ENCODE measurements at regions not wholly inside any gene's neighbourhood (a gene's known extent, or its start where the extent isn't known, plus 50 kb on each side); places are given as distances from the start of the nearest gene placed in this dataset.
"Not testable (repeated sequence)": the region's sequence is repeated elsewhere in the genome, so short reads cannot be mapped to it uniquely, and the experiment has no call there.

- no peaks in the 10 kb centered on the region for H3K4me1 ChIP-seq (ENCODE audit: control insufficient read depth, insufficient read depth, low read length)
- H3K9ac ChIP-seq (ENCODE audit: low read length) = no peak overlapping the region
- no peak overlapping the region for H3K27ac ChIP-seq (ENCODE audit: low read depth, low read length)
- no peaks in the 10 kb centered on the region for H3K36me3 ChIP-seq (ENCODE audit: control insufficient read depth, insufficient read depth, low read length)
- peaks cover 4% of the 10 kb centered on the region; the same call in 1 of the 2 replicates for H3K9me3 ChIP-seq (ENCODE audit: control insufficient read depth, insufficient read depth, low read depth, low read length)
- H3K4me3 ChIP-seq (ENCODE audit: low read depth, low read length) = no peak overlapping the region
- H3K27me3 ChIP-seq (ENCODE audit: control insufficient read depth, insufficient read depth, low read length) = no peaks in the 10 kb centered on the region
Measured at GRCh38 chr6:54559136-54559535, 250.9 kb downstream of the TINAG start.

GRCh38 chr6:54564188-54564587 lies 255.9 kb downstream of the TINAG start:
- not testable (repeated sequence) for H3K27ac ChIP-seq (ENCODE audit: low read depth, low read length); H3K4me3 ChIP-seq (ENCODE audit: low read depth, low read length); H3K9ac ChIP-seq (ENCODE audit: low read length); H3K9me3 ChIP-seq (ENCODE audit: control insufficient read depth, insufficient read depth, low read depth, low read length); H3K27me3 ChIP-seq (ENCODE audit: control insufficient read depth, insufficient read depth, low read length); H3K36me3 ChIP-seq (ENCODE audit: control insufficient read depth, insufficient read depth, low read length); H3K4me1 ChIP-seq (ENCODE audit: control insufficient read depth, insufficient read depth, low read length)

GRCh38 chr6:54574671-54575070 lies 266.4 kb downstream of the TINAG start:
- no peaks in the 10 kb centered on the region for H3K4me1 ChIP-seq (ENCODE audit: control insufficient read depth, insufficient read depth, low read length)
- no peaks in the 10 kb centered on the region for H3K27me3 ChIP-seq (ENCODE audit: control insufficient read depth, insufficient read depth, low read length)
- H3K36me3 ChIP-seq (ENCODE audit: control insufficient read depth, insufficient read depth, low read length) = no peaks in the 10 kb centered on the region
- no peak overlapping the region for H3K4me3 ChIP-seq (ENCODE audit: low read depth, low read length)
- no peak overlapping the region for H3K9ac ChIP-seq (ENCODE audit: low read length)
- H3K9me3 ChIP-seq (ENCODE audit: control insufficient read depth, insufficient read depth, low read depth, low read length) = no peaks in the 10 kb centered on the region
- H3K27ac ChIP-seq (ENCODE audit: low read depth, low read length) = no peak overlapping the region

- Histone ChIP-seq H3K9ac (ENCODE audit: low read length) (no peak overlapping the region), H3K27me3 (ENCODE audit: control insufficient read depth, insufficient read depth, low read length) (no peaks in the 10 kb centered on the region), H3K4me1 (ENCODE audit: control insufficient read depth, insufficient read depth, low read length) (no peaks in the 10 kb centered on the region), H3K27ac (ENCODE audit: low read depth, low read length) (no peak overlapping the region), H3K9me3 (ENCODE audit: control insufficient read depth, insufficient read depth, low read depth, low read length) (no peaks in the 10 kb centered on the region), H3K36me3 (ENCODE audit: control insufficient read depth, insufficient read depth, low read length) (no peaks in the 10 kb centered on the region), H3K4me3 (ENCODE audit: low read depth, low read length) (no peak overlapping the region)
Measured at GRCh38 chr6:54578261-54578660, 268.3 kb upstream of the FAM83B start.

GRCh38 chr6:54579011-54579410 lies 267.6 kb upstream of the FAM83B start:
- H3K9me3 ChIP-seq (ENCODE audit: control insufficient read depth, insufficient read depth, low read depth, low read length) = no peaks in the 10 kb centered on the region
- no peaks in the 10 kb centered on the region for H3K4me1 ChIP-seq (ENCODE audit: control insufficient read depth, insufficient read depth, low read length)
- no peaks in the 10 kb centered on the region for H3K27me3 ChIP-seq (ENCODE audit: control insufficient read depth, insufficient read depth, low read length)
- H3K4me3 ChIP-seq (ENCODE audit: low read depth, low read length) = no peak overlapping the region
- no peak overlapping the region for H3K9ac ChIP-seq (ENCODE audit: low read length)
- no peak overlapping the region for H3K27ac ChIP-seq (ENCODE audit: low read depth, low read length)
- H3K36me3 ChIP-seq (ENCODE audit: control insufficient read depth, insufficient read depth, low read length) = no peaks in the 10 kb centered on the region

- Histone ChIP-seq H3K9ac (ENCODE audit: low read length) (no peak overlapping the region), H3K4me3 (ENCODE audit: low read depth, low read length) (no peak overlapping the region), H3K4me1 (ENCODE audit: control insufficient read depth, insufficient read depth, low read length) (no peaks in the 10 kb centered on the region), H3K27ac (ENCODE audit: low read depth, low read length) (no peak overlapping the region), H3K9me3 (ENCODE audit: control insufficient read depth, insufficient read depth, low read depth, low read length) (peaks cover 4% of the 10 kb centered on the region), H3K27me3 (ENCODE audit: control insufficient read depth, insufficient read depth, low read length) (no peaks in the 10 kb centered on the region), H3K36me3 (ENCODE audit: control insufficient read depth, insufficient read depth, low read length) (no peaks in the 10 kb centered on the region)
Measured at GRCh38 chr6:54586251-54586650, 260.3 kb upstream of the FAM83B start.

GRCh38 chr6:54587277-54587676 lies 259.3 kb upstream of the FAM83B start:
- Histone ChIP-seq H3K9ac (ENCODE audit: low read length) (no peak overlapping the region), H3K27me3 (ENCODE audit: control insufficient read depth, insufficient read depth, low read length) (no peaks in the 10 kb centered on the region), H3K36me3 (ENCODE audit: control insufficient read depth, insufficient read depth, low read length) (no peaks in the 10 kb centered on the region), H3K27ac (ENCODE audit: low read depth, low read length) (no peak overlapping the region), H3K4me3 (ENCODE audit: low read depth, low read length) (no peak overlapping the region), H3K4me1 (ENCODE audit: control insufficient read depth, insufficient read depth, low read length) (no peaks in the 10 kb centered on the region), H3K9me3 (ENCODE audit: control insufficient read depth, insufficient read depth, low read depth, low read length) (peaks cover 4% of the 10 kb centered on the region)

- H3K9me3 ChIP-seq (ENCODE audit: control insufficient read depth, insufficient read depth, low read depth, low read length) = peaks cover 4% of the 10 kb centered on the region
- no peak overlapping the region for H3K27ac ChIP-seq (ENCODE audit: low read depth, low read length)
- no peaks in the 10 kb centered on the region for H3K36me3 ChIP-seq (ENCODE audit: control insufficient read depth, insufficient read depth, low read length)
- H3K27me3 ChIP-seq (ENCODE audit: control insufficient read depth, insufficient read depth, low read length) = no peaks in the 10 kb centered on the region
- no peak overlapping the region for H3K9ac ChIP-seq (ENCODE audit: low read length)
- no peak overlapping the region for H3K4me3 ChIP-seq (ENCODE audit: low read depth, low read length)
- H3K4me1 ChIP-seq (ENCODE audit: control insufficient read depth, insufficient read depth, low read length) = no peaks in the 10 kb centered on the region
Measured at GRCh38 chr6:54588176-54588575, 258.4 kb upstream of the FAM83B start.

- Histone ChIP-seq H3K4me1 (ENCODE audit: control insufficient read depth, insufficient read depth, low read length) (no peaks in the 10 kb centered on the region), H3K36me3 (ENCODE audit: control insufficient read depth, insufficient read depth, low read length) (no peaks in the 10 kb centered on the region), H3K4me3 (ENCODE audit: low read depth, low read length) (no peak overlapping the region), H3K9me3 (ENCODE audit: control insufficient read depth, insufficient read depth, low read depth, low read length) (no peaks in the 10 kb centered on the region), H3K27me3 (ENCODE audit: control insufficient read depth, insufficient read depth, low read length) (no peaks in the 10 kb centered on the region), H3K9ac (ENCODE audit: low read length) (no peak overlapping the region), H3K27ac (ENCODE audit: low read depth, low read length) (no peak overlapping the region)
Measured at GRCh38 chr6:54595844-54596243, 250.7 kb upstream of the FAM83B start.

- Histone ChIP-seq H3K4me3 (ENCODE audit: low read depth, low read length) (no peak overlapping the region), H3K27ac (ENCODE audit: low read depth, low read length) (no peak overlapping the region), H3K36me3 (ENCODE audit: control insufficient read depth, insufficient read depth, low read length) (no peaks in the 10 kb centered on the region), H3K9ac (ENCODE audit: low read length) (no peak overlapping the region), H3K27me3 (ENCODE audit: control insufficient read depth, insufficient read depth, low read length) (no peaks in the 10 kb centered on the region), H3K9me3 (ENCODE audit: control insufficient read depth, insufficient read depth, low read depth, low read length) (no peaks in the 10 kb centered on the region), H3K4me1 (ENCODE audit: control insufficient read depth, insufficient read depth, low read length) (no peaks in the 10 kb centered on the region)
Measured at GRCh38 chr6:54598787-54599313, 247.7 kb upstream of the FAM83B start.

GRCh38 chr6:54601600-54602300 lies 244.8 kb upstream of the FAM83B start:
- Histone ChIP-seq H3K27ac (ENCODE audit: low read depth, low read length) (no peak overlapping the region), H3K9me3 (ENCODE audit: control insufficient read depth, insufficient read depth, low read depth, low read length) (no peaks in the 10 kb centered on the region)

More at GRCh38 chr6:54601600-54602300, 244.8 kb upstream of the FAM83B start:
- no peaks in the 10 kb centered on the region for H3K4me1 ChIP-seq (ENCODE audit: control insufficient read depth, insufficient read depth, low read length)
- H3K36me3 ChIP-seq (ENCODE audit: control insufficient read depth, insufficient read depth, low read length) = no peaks in the 10 kb centered on the region
- no peak overlapping the region for H3K9ac ChIP-seq (ENCODE audit: low read length)
- no peaks in the 10 kb centered on the region for H3K27me3 ChIP-seq (ENCODE audit: control insufficient read depth, insufficient read depth, low read length)
- no peak overlapping the region for H3K4me3 ChIP-seq (ENCODE audit: low read depth, low read length)
